HG03432 (cell line): ENCODE measurements at regions not wholly inside any gene's neighbourhood (a gene's known extent, or its start where the extent isn't known, plus 50 kb on each side); places are given as distances from the start of the nearest gene placed in this dataset.

Experiments
- ATAC-seq: cut with Tn5 transposase; IDR thresholded peaks from one replicate; pipeline ENCODE4 v1.9.1; 2021; ENCODE audit warnings: mild to moderate bottlenecking, moderate library complexity; ENCODE audit not compliant: unreplicated experiment

- ATAC-seq: no peak
These were observed 287.4 kb downstream of the C7orf25 start for GRCh38 chr7:42624471-42624870.

- no peak for ATAC-seq
These were observed 290.2 kb downstream of the C7orf25 start for GRCh38 chr7:42621543-42622219.

- ATAC-seq: no peak
These were observed 293.1 kb downstream of the C7orf25 start for GRCh38 chr7:42618651-42619360.

GRCh38 chr7:42617806-42618457 lies 293.9 kb downstream of the C7orf25 start:
- no peak for ATAC-seq

- ATAC-seq: no peak
These were observed 294.7 kb downstream of the C7orf25 start for GRCh38 chr7:42617071-42617765.

- no peak for ATAC-seq
These were observed 297.2 kb downstream of the C7orf25 start for GRCh38 chr7:42614636-42615035.

GRCh38 chr7:42611961-42612360 lies 299.9 kb downstream of the C7orf25 start:
- ATAC-seq: no peak

GRCh38 chr7:42611289-42611928 lies 300.5 kb downstream of the C7orf25 start:
- ATAC-seq: no peak

GRCh38 chr7:42606193-42606905 lies 305.5 kb downstream of the C7orf25 start:
- no peak for ATAC-seq

GRCh38 chr7:42605406-42606192 lies 306.3 kb downstream of the C7orf25 start:
- no peak for ATAC-seq

- ATAC-seq: no peak
These were observed 308.4 kb downstream of the C7orf25 start for GRCh38 chr7:42603496-42603895.

- ATAC-seq: no peak
These were observed 314.6 kb downstream of the C7orf25 start for GRCh38 chr7:42597300-42597699.

- ATAC-seq: no peak
These were observed 315.1 kb downstream of the C7orf25 start for GRCh38 chr7:42596737-42597136.

GRCh38 chr7:42593860-42594259 lies 318.0 kb downstream of the C7orf25 start:
- ATAC-seq: no peak

- ATAC-seq: no peak
These were observed 321.0 kb downstream of the C7orf25 start for GRCh38 chr7:42590771-42591310.

GRCh38 chr7:42588876-42589275 lies 323.0 kb downstream of the C7orf25 start:
- ATAC-seq: no peak

GRCh38 chr7:42587806-42588205 lies 324.1 kb downstream of the C7orf25 start:
- no peak for ATAC-seq

GRCh38 chr7:42580061-42580460 lies 331.8 kb downstream of the C7orf25 start:
- no peak for ATAC-seq

GRCh38 chr7:42575171-42575570 lies 336.7 kb downstream of the C7orf25 start:
- ATAC-seq: no peak
